ENCODE measurements at regions not wholly inside any gene's neighbourhood (a gene's known extent, or its start where the extent isn't known, plus 50 kb on each side); places are given as distances from the start of the nearest gene placed in this dataset.
"Not testable (repeated sequence)": the region's sequence is repeated elsewhere in the genome, so short reads cannot be mapped to it uniquely, and the experiment has no call there.

DNA sequence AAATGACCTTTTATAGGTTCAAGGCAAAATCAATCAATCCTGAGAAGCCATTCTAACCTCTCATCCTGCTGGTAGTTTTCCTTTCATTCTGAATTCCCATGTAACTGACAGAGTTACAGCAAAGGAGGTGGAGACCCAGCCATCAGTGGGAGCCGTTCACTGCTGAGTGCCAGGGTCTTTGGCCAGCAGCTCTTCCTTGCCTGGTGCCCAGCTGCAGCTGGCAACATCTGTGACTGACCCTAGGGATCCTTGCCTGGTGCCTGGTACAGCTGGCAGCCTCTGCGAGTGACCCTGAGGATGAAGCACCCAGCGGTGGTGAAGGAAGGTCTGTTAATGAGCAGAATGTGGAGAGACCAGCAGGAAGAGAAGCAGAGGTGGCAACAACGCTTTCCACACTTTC, 314.6 kb downstream of the THBS2 start:
- ChIA-PET CTCF (interaction anchor here (0.6 to 2.1 kb wide), 4 partner anchors 11 to 262 kb away, joined by 3 to 6 read pairs (median 4); no protein-coding TSS in a partner anchor), POLR2A (no interaction called here)
- DNase-seq (ENCODE audit: low read depth, low spot score) = no peak
- H3K4me3 ChIP-seq (ENCODE audit: low read depth, low read length) = no peak overlapping the region
- TF ChIP-seq, protein P1, sequence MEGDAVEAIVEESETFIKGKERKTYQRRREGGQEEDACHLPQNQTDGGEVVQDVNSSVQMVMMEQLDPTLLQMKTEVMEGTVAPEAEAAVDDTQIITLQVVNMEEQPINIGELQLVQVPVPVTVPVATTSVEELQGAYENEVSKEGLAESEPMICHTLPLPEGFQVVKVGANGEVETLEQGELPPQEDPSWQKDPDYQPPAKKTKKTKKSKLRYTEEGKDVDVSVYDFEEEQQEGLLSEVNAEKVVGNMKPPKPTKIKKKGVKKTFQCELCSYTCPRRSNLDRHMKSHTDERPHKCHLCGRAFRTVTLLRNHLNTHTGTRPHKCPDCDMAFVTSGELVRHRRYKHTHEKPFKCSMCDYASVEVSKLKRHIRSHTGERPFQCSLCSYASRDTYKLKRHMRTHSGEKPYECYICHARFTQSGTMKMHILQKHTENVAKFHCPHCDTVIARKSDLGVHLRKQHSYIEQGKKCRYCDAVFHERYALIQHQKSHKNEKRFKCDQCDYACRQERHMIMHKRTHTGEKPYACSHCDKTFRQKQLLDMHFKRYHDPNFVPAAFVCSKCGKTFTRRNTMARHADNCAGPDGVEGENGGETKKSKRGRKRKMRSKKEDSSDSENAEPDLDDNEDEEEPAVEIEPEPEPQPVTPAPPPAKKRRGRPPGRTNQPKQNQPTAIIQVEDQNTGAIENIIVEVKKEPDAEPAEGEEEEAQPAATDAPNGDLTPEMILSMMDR (IDR thresholded peaks at IDR 0.05; ENCODE audit: insufficient read depth, low read length, missing control alignments) = no peak

DNA sequence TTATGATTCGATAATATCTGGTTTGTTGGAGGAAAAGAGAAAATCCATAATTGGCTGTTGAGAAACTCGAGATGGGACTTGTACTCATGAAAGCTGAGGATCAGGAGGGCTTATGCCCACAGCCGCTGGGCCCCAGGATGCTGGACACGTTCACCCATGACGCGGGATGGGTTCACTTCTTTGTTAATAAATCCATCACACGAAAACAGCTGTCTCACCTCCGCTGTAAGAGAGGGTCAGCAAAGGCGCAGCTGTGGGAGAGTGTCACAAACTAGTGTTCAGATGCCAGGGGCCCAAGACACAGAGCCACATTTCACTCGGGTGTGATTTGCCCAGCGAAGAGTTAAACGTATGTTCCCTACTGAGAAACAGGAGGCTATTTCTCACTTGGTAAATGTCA, 315.1 kb downstream of the THBS2 start:
- CTCF ChIA-PET = interaction anchor here (1.7 to 2.1 kb wide), 3 partner anchors 11 to 34 kb away, joined by 4 to 6 read pairs (median 5); no protein-coding TSS in a partner anchor
- no peak overlapping the region for H3K4me3 ChIP-seq (ENCODE audit: low read depth, low read length)
- no peak for DNase-seq (ENCODE audit: low read depth, low spot score)
- POLR2A ChIA-PET = no interaction called here
- TF ChIP-seq, protein P1 (IDR thresholded peaks at IDR 0.05; ENCODE audit: insufficient read depth, low read length, missing control alignments) = no peak

DNA sequence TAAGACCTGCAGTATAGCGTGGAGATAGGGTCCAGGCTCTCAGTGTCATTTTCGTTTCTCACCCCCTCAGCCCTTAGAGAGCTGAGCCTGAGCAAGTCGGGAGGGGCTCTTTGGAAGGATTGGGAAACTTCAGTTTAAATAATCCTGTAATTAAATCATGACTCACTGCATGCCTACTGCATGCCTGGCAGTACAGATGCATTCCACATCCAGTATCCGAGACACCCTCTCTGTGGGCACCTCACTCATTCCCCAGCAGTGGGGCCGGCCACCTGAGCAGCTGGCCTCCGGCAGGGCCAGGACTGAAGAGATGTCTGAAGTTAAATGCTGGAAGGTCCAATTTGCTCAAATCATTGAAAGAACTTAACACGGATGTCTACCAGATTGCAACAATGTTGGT, 316.6 kb downstream of the THBS2 start:
- ChIA-PET CTCF (no interaction called here), POLR2A (interaction anchor here (0.6 kb wide), 1 partner anchor 558 kb away, joined by 4 read pairs; no protein-coding TSS in a partner anchor)
- TF ChIP-seq, protein P1 (IDR thresholded peaks at IDR 0.05; ENCODE audit: insufficient read depth, low read length, missing control alignments) = no peak
- no peak overlapping the region for H3K4me3 ChIP-seq (ENCODE audit: low read depth, low read length)
- DNase-seq (ENCODE audit: low read depth, low spot score) = no peak

DNA sequence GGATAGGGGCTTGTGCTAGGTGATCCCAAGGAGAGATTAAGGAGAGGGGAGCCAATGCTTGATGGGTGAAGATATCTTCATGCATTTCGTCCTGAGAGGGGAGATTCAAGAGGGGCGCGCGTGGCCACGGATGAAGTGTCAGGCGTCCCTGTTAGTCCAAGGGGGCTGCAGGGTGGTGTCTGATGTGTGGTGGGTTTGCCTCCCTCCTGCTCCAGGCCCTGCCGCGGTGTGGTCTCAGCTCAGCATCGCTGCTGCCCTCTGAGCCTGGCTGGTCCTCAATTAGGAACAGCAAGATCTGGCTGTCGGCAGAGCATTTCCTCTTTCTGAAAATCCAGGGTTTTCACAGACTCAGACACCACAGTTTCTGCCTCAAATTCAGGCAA, 318.0 kb downstream of the THBS2 start:
- H3K4me3 ChIP-seq (ENCODE audit: low read depth, low read length) = no peak overlapping the region
- CTCF ChIA-PET = no interaction called here
- TF ChIP-seq, protein P1 (IDR thresholded peaks at IDR 0.05; ENCODE audit: insufficient read depth, low read length, missing control alignments) = no peak
- POLR2A ChIA-PET = no interaction called here
- DNase-seq (ENCODE audit: low read depth, low spot score) = no peak

DNA sequence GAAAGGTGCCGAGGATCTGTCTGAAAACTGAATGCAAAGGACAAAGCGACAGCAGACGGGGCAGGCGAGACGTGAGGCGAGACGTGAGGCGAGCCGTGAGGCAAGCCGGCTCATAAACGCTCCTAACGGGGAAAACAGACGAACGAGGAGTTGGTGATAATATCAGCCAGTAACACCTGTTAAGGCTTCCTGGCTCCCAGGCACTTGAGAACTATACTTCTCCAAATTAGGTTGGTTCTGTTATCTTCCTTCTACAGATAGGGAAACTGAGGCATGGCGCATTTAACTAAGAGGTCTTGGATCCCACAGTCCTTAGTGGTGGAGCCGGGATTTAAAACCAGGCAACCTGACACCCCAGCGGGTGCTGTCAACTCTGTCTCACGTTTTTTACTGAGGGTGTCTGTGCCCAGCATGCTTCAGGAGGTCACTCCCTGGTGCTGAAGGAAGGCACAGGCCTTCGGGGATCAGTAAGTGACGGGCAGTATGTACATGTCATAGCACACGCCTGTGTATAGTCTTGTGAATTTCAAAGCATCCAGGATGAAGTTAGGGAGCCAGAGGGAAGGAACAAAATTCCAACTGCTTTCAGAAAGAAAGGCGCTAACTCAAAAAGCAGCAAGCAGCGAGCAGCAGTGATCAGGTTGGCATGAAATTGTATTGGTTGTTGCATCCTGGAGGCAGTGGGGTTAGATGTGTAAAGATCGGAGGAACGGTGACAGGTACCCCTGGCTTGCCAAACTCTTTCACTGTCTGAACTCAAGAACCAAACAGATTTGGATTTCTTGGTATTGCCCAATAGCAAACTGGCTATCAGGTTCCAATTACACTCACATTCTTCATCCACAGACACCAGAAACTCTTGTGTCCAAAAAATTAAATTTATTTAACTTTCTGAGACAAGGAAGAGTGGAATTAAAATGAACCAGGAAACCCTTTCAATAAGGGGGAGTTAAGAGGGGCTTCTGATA, 318.7 kb downstream of the THBS2 start:
- DNase-seq (ENCODE audit: low read depth, low spot score) = no peak
- CTCF ChIA-PET = no interaction called here
- TF ChIP-seq, protein P1 (IDR thresholded peaks at IDR 0.05; ENCODE audit: insufficient read depth, low read length, missing control alignments) = no peak
- H3K4me3 ChIP-seq (ENCODE audit: low read depth, low read length) = no peak overlapping the region
- POLR2A ChIA-PET = no interaction called here

GRCh38 chr6:168932171-168932570, 321.5 kb downstream of the THBS2 start:
- H3K4me3 ChIP-seq (ENCODE audit: low read depth, low read length); DNase-seq (ENCODE audit: low read depth, low spot score); CTCF ChIA-PET; POLR2A ChIA-PET: not testable (repeated sequence)

DNA sequence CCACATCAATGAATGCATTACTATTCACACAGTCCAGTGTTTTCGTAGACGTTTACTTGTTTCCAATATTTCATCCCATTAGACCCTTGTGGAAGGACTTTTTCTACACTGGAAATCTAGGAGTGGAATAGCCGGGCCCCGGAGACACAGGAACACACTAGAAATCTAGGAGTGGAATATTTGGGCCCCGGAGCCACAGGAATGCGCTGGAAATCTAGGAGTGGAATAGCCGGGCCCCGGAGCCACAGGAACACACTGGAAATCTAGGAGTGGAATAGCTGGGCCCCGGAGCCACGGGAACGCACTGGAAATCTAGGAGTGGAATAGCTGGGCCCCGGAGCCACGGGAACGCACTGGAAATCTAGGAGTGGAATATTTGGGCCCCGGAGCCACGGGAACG, 322.6 kb downstream of the THBS2 start:
- POLR2A ChIA-PET; H3K4me3 ChIP-seq (ENCODE audit: low read depth, low read length); DNase-seq (ENCODE audit: low read depth, low spot score); CTCF ChIA-PET: not testable (repeated sequence)

Data from AG04449 (cell line).